HepG2 (cell line): ENCODE measurements at regions not wholly inside any gene's neighbourhood (a gene's known extent, or its start where the extent isn't known, plus 50 kb on each side); places are given as distances from the start of the nearest gene placed in this dataset.

Source experiments
- AKNA ChIP-seq: sonication (generic); formaldehyde crosslinking; IDR thresholded peaks from 2 replicates; pipeline ENCODE4 v1.4.0; 2020; ENCODE audit warnings: missing genetic modification reagents, borderline replicate concordance
- ARNT ChIP-seq: fragments of 450-650 bp; IDR thresholded peaks from 2 replicates; pipeline ENCODE4 v1.6.1; 2017
- FOXK1 ChIP-seq: sonication (generic); formaldehyde crosslinking; IDR thresholded peaks from 2 replicates; pipeline ENCODE4 v1.4.0; 2020; ENCODE audit warnings: low read depth, missing genetic modification reagents, borderline replicate concordance
- GABPB1 ChIP-seq: IDR thresholded peaks from 2 replicates; pipeline ENCODE4 v1.6.1; 2016; ENCODE audit warnings: mild to moderate bottlenecking, missing genetic modification reagents, moderate library complexity, missing compliant biosample characterization
- HDAC2 ChIP-seq: sonication (generic); formaldehyde crosslinking; IDR thresholded peaks from 2 replicates; pipeline ENCODE4 v1.4.0; 2020; ENCODE audit warnings: missing genetic modification reagents
- JARID2 ChIP-seq: sonication (generic); formaldehyde crosslinking; IDR thresholded peaks from 2 replicates; pipeline ENCODE4 v1.8.1; 2023; ENCODE audit warnings: missing genetic modification reagents, inconsistent platforms; ENCODE audit not compliant: insufficient replicate concordance
- KAT8 ChIP-seq: IDR thresholded peaks from 2 replicates; pipeline ENCODE4 v1.6.1; 2016; ENCODE audit warnings: missing genetic modification reagents, missing compliant biosample characterization
- MED8 ChIP-seq: sonication (generic); formaldehyde crosslinking; IDR thresholded peaks from 2 replicates; pipeline ENCODE4 v1.8.1; 2023; ENCODE audit warnings: mild to moderate bottlenecking, missing genetic modification reagents; ENCODE audit not compliant: insufficient replicate concordance
- NCOA5 ChIP-seq: sonication (generic); formaldehyde crosslinking; IDR thresholded peaks from 2 replicates; pipeline ENCODE4 v1.4.0; 2020; ENCODE audit warnings: missing genetic modification reagents
- NKX3-1 ChIP-seq: sonication (generic); formaldehyde crosslinking; IDR thresholded peaks from 2 replicates; pipeline ENCODE4 v1.5.0; 2020; ENCODE audit warnings: missing genetic modification reagents
- NPAS2 ChIP-seq: sonication (generic); formaldehyde crosslinking; IDR thresholded peaks from 2 replicates; pipeline ENCODE4 v1.8.0; 2022; ENCODE audit warnings: mild to moderate bottlenecking, missing genetic modification reagents, borderline replicate concordance
- PTBP1 ChIP-seq: fragments of 200-400 bp; formaldehyde crosslinking; IDR thresholded peaks from 2 replicates; pipeline ENCODE4 v1.6.1; 2018; ENCODE audit warnings: low read length, low read depth; ENCODE audit not compliant: poor library complexity, severe bottlenecking
- REL ChIP-seq: sonication (generic); formaldehyde crosslinking; conservative IDR thresholded peaks from 2 replicates; pipeline ENCODE4 v1.8.0; 2022; ENCODE audit warnings: mild to moderate bottlenecking, missing genetic modification reagents, moderate library complexity
- SPEN ChIP-seq: sonication (generic); formaldehyde crosslinking; IDR thresholded peaks from 2 replicates; pipeline ENCODE4 v1.5.1; 2020; ENCODE audit warnings: low read depth, mild to moderate bottlenecking, missing genetic modification reagents
- ZFP37 ChIP-seq: sonication (generic); formaldehyde crosslinking; IDR thresholded peaks from 2 replicates; pipeline ENCODE4 v1.4.0; 2020; ENCODE audit warnings: missing genetic modification reagents, borderline replicate concordance
- ZNF260 ChIP-seq: sonication (generic); formaldehyde crosslinking; IDR thresholded peaks from 2 replicates; pipeline ENCODE4 v1.4.0; 2020; ENCODE audit warnings: missing genetic modification reagents, low read depth, mild to moderate bottlenecking, borderline replicate concordance
- ZNF430 ChIP-seq: sonication (generic); formaldehyde crosslinking; IDR thresholded peaks from 2 replicates; pipeline ENCODE4 v1.9.0; 2021; ENCODE audit warnings: mild to moderate bottlenecking, missing genetic modification reagents
- ZNF530 ChIP-seq: sonication (generic); formaldehyde crosslinking; IDR thresholded peaks from 2 replicates; pipeline ENCODE4 v1.5.0; 2020; ENCODE audit warnings: low read depth, mild to moderate bottlenecking, missing genetic modification reagents
- ZNF567 ChIP-seq: sonication (generic); formaldehyde crosslinking; IDR thresholded peaks from 2 replicates; pipeline ENCODE4 v1.8.1; 2023; ENCODE audit warnings: mild to moderate bottlenecking, missing genetic modification reagents, borderline replicate concordance
- ZNF616 ChIP-seq: sonication (generic); formaldehyde crosslinking; IDR thresholded peaks from 2 replicates; pipeline ENCODE4 v1.5.0; 2020; ENCODE audit warnings: low read depth, mild to moderate bottlenecking, missing genetic modification reagents
- ZNF713 ChIP-seq: sonication (generic); formaldehyde crosslinking; IDR thresholded peaks from 2 replicates; pipeline ENCODE4 v1.4.0; 2020; ENCODE audit warnings: mild to moderate bottlenecking, missing genetic modification reagents
- ZNF747 ChIP-seq: sonication (generic); formaldehyde crosslinking; IDR thresholded peaks from 2 replicates; pipeline ENCODE4 v1.8.1; 2023; ENCODE audit warnings: missing genetic modification reagents, mild to moderate bottlenecking, borderline replicate concordance
- ZSCAN20 ChIP-seq: sonication (generic); formaldehyde crosslinking; IDR thresholded peaks from 2 replicates; pipeline ENCODE4 v1.4.0; 2020; ENCODE audit warnings: missing genetic modification reagents, mild to moderate bottlenecking, borderline replicate concordance
- TF ChIP-seq, protein P1 (sequence below): sonication (generic); formaldehyde crosslinking; IDR thresholded peaks from 2 replicates; pipeline ENCODE4 v1.8.0; 2022; ENCODE audit warnings: missing genetic modification reagents, mild to moderate bottlenecking, moderate library complexity, borderline replicate concordance

- TF ChIP-seq AKNA (CRISPR knock-in tag) (no peak), ZFP37 (CRISPR knock-in tag) (no peak), MED8 (peak; percentile 29), HDAC2 (peak; percentile 53), JARID2 (no peak), NKX3-1 (CRISPR knock-in tag) (no peak), SPEN (CRISPR knock-in tag) (no peak; the same call in 1 of the 2 replicates), ZSCAN20 (CRISPR knock-in tag) (no peak), ZNF430 (peak; percentile 63; the same call in 1 of the 2 replicates), GABPB1 (CRISPR knock-in tag) (no peak; the same call in none of the 2 replicates), KAT8 (peak; percentile 48), ZNF713 (no peak), PTBP1 (no peak), ZNF616 (CRISPR knock-in tag) (no peak), NCOA5 (CRISPR knock-in tag) (no peak), ZNF530 (no peak), REL (CRISPR knock-in tag) (no peak), ZNF747 (CRISPR knock-in tag) (peak; percentile 82; the same call in 1 of the 2 replicates), FOXK1 (CRISPR knock-in tag) (no peak; the same call in 1 of the 2 replicates), ARNT (no peak), ZNF567 (CRISPR knock-in tag) (no peak), NPAS2 (no peak), ZNF260 (CRISPR knock-in tag) (no peak)
- TF ChIP-seq, protein P1, sequence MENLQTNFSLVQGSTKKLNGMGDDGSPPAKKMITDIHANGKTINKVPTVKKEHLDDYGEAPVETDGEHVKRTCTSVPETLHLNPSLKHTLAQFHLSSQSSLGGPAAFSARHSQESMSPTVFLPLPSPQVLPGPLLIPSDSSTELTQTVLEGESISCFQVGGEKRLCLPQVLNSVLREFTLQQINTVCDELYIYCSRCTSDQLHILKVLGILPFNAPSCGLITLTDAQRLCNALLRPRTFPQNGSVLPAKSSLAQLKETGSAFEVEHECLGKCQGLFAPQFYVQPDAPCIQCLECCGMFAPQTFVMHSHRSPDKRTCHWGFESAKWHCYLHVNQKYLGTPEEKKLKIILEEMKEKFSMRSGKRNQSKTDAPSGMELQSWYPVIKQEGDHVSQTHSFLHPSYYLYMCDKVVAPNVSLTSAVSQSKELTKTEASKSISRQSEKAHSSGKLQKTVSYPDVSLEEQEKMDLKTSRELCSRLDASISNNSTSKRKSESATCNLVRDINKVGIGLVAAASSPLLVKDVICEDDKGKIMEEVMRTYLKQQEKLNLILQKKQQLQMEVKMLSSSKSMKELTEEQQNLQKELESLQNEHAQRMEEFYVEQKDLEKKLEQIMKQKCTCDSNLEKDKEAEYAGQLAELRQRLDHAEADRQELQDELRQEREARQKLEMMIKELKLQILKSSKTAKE (CRISPR knock-in tag) = no peak; the same call in 1 of the 2 replicates
Observed at GRCh38 chr10:112898540-112899390, 51.3 kb upstream of the TCF7L2 start (continued).
